Fibroblast of skin of abdomen (primary cell): ENCODE measurements at regions not wholly inside any gene's neighbourhood (a gene's known extent, or its start where the extent isn't known, plus 50 kb on each side); places are given as distances from the start of the nearest gene placed in this dataset.
"Not testable (repeated sequence)": the region's sequence is repeated elsewhere in the genome, so short reads cannot be mapped to it uniquely, and the experiment has no call there.

Source experiments
- DNase-seq: peaks from one replicate; pipeline ENCODE4 v3.0.0-alpha.2; 2013

- peak; percentile 99 for DNase-seq
These were observed 154.4 kb upstream of the STMND1 start for GRCh38 chr6:16947375-16948015.

- peak; percentile 52 for DNase-seq
These were observed 157.3 kb upstream of the STMND1 start for GRCh38 chr6:16944596-16944995.

GRCh38 chr6:16939839-16940238, 162.0 kb upstream of the STMND1 start:
- DNase-seq = no peak

GRCh38 chr6:16939351-16939750, 162.5 kb upstream of the STMND1 start:
- no peak for DNase-seq

- DNase-seq = no peak
These were observed 165.0 kb upstream of the STMND1 start for GRCh38 chr6:16936893-16937292.

- DNase-seq = peak; percentile 51
These were observed 167.9 kb upstream of the STMND1 start for GRCh38 chr6:16933961-16934360.

- no peak for DNase-seq
These were observed 168.3 kb upstream of the STMND1 start for GRCh38 chr6:16933532-16933931.

GRCh38 chr6:16932920-16933319, 168.9 kb upstream of the STMND1 start:
- no peak for DNase-seq

GRCh38 chr6:16931079-16931478, 169.8 kb upstream of the ATXN1 start:
- DNase-seq = not testable (repeated sequence)

GRCh38 chr6:16930432-16930831, 169.2 kb upstream of the ATXN1 start:
- no peak for DNase-seq

GRCh38 chr6:16929809-16930208, 168.5 kb upstream of the ATXN1 start:
- DNase-seq = peak; percentile 98

- no peak for DNase-seq
These were observed 167.1 kb upstream of the ATXN1 start for GRCh38 chr6:16928387-16928786.

- no peak for DNase-seq
These were observed 165.9 kb upstream of the ATXN1 start for GRCh38 chr6:16927205-16927604.

GRCh38 chr6:16925461-16925860, 164.2 kb upstream of the ATXN1 start:
- DNase-seq = peak; percentile 65

GRCh38 chr6:16922282-16922681, 161.0 kb upstream of the ATXN1 start:
- DNase-seq = no peak

- DNase-seq = peak; percentile 53
These were observed 160.3 kb upstream of the ATXN1 start for GRCh38 chr6:16921399-16922110.

- no peak for DNase-seq
These were observed 157.3 kb upstream of the ATXN1 start for GRCh38 chr6:16918586-16918985.

GRCh38 chr6:16914184-16914583, 152.9 kb upstream of the ATXN1 start:
- DNase-seq = no peak

GRCh38 chr6:16912756-16913155, 151.5 kb upstream of the ATXN1 start:
- no peak for DNase-seq

GRCh38 chr6:16911088-16911487, 149.8 kb upstream of the ATXN1 start:
- DNase-seq = no peak

GRCh38 chr6:16909658-16910360, 148.5 kb upstream of the ATXN1 start:
- peak; percentile 93 for DNase-seq

- no peak for DNase-seq
These were observed 146.7 kb upstream of the ATXN1 start for GRCh38 chr6:16907991-16908390.

GRCh38 chr6:16904957-16905356, 143.7 kb upstream of the ATXN1 start:
- no peak for DNase-seq

GRCh38 chr6:16903470-16903869, 142.2 kb upstream of the ATXN1 start:
- peak; percentile 72 for DNase-seq
